AG08396 (cell line): ENCODE measurements at regions not wholly inside any gene's neighbourhood (a gene's known extent, or its start where the extent isn't known, plus 50 kb on each side); places are given as distances from the start of the nearest gene placed in this dataset.

Experiments used
- DNase-seq: peaks from one replicate; pipeline ENCODE4 v3.0.0; 2012; ENCODE audit warnings: low spot score, mixed read lengths

- DNase-seq, result no peak
Measured at GRCh38 chr2:12929758-12930157, 213.0 kb downstream of the TRIB2 start.

DNA sequence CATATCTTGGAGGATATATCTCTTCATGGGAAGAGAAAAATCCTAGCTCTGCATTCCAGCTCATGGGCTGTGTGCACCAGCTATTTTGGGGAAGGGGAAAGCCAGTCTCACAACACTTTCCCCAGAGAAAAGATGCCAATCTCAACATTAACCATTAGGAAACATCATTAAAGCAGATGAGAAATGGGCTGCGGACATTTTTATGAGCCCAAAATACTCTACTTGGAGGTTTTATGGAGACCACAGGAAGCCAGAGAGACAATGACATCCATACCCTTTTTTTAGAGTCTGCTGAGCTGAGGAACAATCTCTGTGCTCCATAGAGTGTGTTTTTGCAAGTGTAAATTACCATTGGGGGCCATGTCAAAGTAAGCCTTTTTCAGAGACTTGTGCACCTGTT is 213.7 kb downstream of the TRIB2 start:
- no peak for DNase-seq

DNA sequence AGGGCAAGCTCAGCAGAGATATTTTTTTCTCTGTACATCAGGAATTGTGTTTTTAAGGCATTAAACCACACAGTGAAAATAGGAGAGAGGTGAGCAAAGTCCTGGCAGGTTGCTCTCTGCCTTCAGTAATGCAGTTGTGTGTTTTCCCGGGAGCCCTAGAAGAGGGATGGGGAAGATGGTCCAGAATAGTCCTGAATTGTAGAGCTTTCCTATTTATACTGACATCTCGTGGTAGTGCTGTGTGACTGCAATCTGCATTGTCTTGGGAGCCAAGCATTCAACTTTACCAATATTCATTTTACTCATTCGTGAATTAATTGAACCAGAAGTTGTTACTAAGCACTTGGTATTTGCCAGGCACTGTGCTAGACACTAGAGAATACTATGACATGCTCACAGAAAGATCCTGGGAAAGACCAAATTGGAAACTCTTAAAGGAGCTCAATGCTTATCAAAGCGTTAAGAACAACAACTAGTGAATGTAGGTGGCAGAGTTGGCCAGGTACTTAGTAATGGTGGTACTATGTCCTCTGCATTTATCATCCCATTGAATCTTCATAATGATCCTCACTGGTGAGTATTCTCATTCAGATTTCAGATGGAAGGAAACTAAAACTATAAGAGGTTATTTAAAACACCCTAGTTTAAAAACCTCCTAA is 214.6 kb downstream of the TRIB2 start:
- DNase-seq, result peak; percentile 77

GRCh38 chr2:12932192-12932591 is 215.5 kb downstream of the TRIB2 start:
- DNase-seq, result no peak

DNA sequence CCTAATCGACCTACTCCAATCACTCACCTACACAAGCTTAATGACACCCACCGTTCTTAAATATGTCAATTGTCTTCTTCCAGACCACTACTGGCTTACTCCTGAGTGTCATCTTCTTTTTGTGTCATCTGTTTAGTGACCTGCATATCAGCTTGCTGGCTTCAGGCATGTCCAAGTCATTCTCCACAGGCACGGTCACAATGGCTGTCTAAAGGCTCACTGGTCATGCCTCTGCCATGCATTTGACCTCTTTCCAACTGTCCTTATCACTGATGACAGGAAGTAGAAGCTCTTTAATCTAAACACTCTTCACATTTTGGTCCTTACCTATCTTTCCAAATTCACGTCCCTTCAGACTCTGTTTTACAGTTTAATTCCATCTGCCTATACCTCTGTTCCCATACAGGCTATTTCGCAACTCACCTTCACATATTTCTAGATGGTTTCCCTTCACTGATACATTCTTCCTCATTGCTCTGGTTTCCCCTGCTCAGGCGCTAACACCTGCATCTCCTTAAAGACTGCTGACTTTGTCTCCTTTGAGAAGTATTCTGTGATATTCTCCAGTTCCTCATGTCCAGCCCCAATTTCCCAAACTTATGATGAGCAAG is 217.5 kb downstream of the TRIB2 start:
- no peak for DNase-seq

GRCh38 chr2:12935222-12935621 is 218.5 kb downstream of the TRIB2 start:
- no peak for DNase-seq

- no peak for DNase-seq
Measured at GRCh38 chr2:12935796-12936195, 219.1 kb downstream of the TRIB2 start.

GRCh38 chr2:12941203-12941602 is 224.5 kb downstream of the TRIB2 start:
- no peak for DNase-seq

DNA sequence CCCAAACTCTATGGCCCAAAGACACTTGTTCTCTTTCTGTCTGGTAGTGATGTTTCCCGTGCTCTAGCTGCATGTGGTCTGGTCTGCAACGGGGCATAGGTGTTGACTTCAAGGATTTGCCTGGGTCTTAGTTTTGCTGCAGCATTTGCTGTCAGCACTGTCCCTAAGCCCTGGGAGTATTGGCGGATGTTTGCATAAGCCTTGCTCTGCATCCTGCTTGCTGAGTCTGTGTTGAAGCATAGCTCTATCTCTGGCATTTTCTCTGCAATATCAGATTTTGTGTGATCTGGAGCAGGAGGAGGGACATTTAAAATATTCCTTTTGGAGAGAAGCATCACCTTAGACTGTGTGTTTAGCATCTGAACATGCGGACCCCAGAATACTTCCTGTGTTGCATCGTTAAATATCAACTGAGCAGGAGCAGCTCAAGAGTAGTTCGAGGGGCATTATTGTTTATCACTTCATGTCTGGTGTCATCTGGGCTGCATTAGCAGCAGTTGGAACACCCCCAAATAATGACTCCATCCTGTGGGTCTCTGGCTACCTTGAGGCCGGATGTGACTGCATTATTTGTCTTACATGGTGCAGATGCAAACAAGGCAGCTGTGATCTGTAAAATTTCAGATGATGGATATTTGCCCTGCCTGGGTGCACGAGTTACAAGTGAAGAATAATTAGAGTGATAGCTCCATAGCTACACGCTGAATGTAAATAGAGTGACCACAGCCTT is 231.7 kb downstream of the TRIB2 start:
- DNase-seq, result no peak

DNA sequence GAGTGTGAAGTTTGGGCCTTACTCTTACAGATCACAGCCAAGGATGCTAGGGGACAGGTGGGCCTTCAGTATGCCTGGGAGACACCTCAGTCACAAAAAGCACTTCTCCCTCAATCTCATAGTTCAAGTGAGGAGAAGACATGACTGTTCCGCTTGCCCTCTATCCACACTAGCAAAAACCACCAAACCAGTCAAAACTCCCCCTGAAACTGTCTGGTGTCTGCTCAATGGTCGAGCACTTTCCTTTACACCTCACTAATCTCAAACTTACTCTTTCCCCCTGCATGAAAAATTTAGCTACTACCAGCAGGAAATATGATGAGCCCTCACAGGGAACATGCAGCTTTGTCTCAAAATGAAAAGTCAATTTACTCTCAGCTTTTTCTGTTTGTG is 232.2 kb downstream of the TRIB2 start:
- no peak for DNase-seq

GRCh38 chr2:12949406-12949805 is 232.7 kb downstream of the TRIB2 start:
- DNase-seq, result no peak

- DNase-seq, result no peak
Measured at GRCh38 chr2:12950174-12950573, 233.4 kb downstream of the TRIB2 start.

DNA sequence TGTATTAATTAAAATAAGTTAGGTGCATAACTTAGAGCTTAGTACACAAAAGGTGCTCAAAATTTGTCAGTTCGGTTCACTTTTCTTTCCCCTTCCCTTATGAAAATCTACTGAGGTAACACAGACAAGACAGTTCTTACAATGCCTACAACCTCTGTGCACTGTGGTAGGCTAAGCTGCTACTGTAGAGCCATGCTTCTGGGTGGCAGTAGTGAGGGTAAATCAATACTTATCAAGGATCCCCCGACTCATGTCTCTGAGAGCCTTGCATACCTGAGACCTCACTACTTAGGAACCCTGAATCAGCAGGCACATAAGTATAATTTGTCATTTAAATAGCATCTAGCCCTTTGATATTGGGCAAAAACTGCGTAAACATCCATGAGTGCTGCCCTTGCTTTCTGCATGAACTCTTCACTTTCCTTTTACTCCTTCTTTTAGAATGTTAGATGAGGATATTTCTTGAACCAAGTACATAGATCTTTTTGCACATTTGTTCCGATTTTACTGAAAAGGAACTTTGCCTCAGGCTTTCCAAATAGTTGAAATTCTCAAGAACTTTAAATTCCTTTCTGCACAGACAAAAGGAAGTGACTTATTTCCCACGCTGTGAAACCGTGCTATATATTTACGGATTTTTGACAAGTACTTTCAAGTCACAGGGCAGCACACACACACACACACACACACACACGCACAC is 234.4 kb downstream of the TRIB2 start:
- no peak for DNase-seq

GRCh38 chr2:12951657-12951973 is 234.9 kb downstream of the TRIB2 start:
- no peak for DNase-seq

GRCh38 chr2:12953596-12953995 is 236.9 kb downstream of the TRIB2 start:
- DNase-seq, result no peak

- DNase-seq, result no peak
Measured at GRCh38 chr2:12955864-12956263, 239.1 kb downstream of the TRIB2 start.

DNA sequence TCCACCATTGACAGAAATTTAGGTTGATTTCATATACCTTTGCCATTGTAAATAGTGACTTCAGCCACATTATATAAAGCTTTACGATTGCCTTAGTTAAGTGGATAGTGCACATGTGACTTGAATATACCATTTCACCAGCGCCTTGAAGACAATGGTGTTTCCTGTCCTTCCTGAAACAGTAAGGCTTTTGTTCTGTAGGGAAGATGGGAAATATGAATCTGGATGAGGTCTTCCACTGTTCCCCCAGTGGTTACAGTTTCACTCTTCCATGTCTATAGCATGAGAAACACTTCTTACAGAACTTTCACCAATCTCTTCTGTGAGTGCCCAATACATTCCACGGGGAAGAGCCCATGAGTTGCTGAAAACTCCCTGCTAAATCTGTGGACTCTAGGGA is 240.5 kb downstream of the TRIB2 start:
- no peak for DNase-seq

DNA sequence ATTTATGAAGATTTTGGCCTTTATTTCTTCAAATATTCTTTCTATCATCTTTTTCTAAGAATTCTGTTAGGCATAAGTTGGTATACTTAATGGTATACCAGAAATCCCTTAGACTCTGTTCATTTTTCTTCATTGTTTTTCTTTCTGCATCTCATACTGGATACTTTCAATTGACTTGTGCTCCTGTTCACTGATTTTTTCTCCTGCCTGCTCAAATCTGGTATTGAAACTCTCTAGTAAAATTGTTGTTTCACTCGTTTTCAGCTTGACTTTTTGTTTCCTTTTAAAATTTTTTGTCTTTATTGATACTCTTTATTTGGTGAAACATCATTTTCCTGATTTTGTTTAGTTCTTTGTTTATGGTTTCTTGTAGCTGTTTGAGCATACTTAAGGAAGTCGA is 243.2 kb downstream of the TRIB2 start:
- no peak for DNase-seq

GRCh38 chr2:12960671-12961070 is 243.9 kb downstream of the TRIB2 start:
- DNase-seq, result no peak

GRCh38 chr2:12964904-12965539 is 248.3 kb downstream of the TRIB2 start:
- no peak for DNase-seq

- DNase-seq, result peak; percentile 29
Measured at GRCh38 chr2:12965540-12966269, 249.0 kb downstream of the TRIB2 start.

DNA sequence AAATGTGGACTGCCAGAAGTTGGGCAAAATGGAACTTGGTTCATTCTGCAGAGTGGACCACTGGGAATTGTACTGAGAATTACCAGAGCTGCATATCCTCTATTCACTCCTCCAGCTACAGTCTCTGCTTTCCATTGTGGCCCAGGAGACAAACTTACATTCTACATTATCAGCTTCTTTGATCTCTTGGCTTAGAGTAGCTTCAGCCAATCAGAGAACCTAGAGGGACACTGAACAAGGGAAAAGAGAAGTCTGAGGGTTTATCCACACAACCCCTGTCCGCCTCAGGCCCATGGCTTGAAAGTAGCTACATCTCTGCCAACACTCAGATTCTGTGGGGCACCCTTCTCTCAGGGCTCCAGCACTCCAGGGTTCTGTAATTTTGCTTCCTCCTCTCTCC is 251.1 kb downstream of the TRIB2 start:
- DNase-seq, result no peak
